GM21786 (cell line): ENCODE measurements at regions not wholly inside any gene's neighbourhood (a gene's known extent, or its start where the extent isn't known, plus 50 kb on each side); places are given as distances from the start of the nearest gene placed in this dataset.

Source experiments
- ATAC-seq: cut with Tn5 transposase; IDR thresholded peaks from one replicate; pipeline ENCODE4 v1.9.1; 2021; ENCODE audit not compliant: unreplicated experiment

- no peak for ATAC-seq
These were observed 110.8 kb upstream of the C1QTNF9B start for GRCh38 chr13:24007979-24008620.

GRCh38 chr13:24008679-24009078 lies 111.4 kb upstream of the C1QTNF9B start:
- no peak for ATAC-seq

- no peak for ATAC-seq
These were observed 114.0 kb upstream of the C1QTNF9B start for GRCh38 chr13:24011266-24011665.

- no peak for ATAC-seq
These were observed 115.3 kb upstream of the C1QTNF9B start for GRCh38 chr13:24012648-24013047.

- no peak for ATAC-seq
These were observed 115.9 kb upstream of the C1QTNF9B start for GRCh38 chr13:24013189-24013588.

GRCh38 chr13:24016046-24016445 lies 118.7 kb upstream of the C1QTNF9B start:
- ATAC-seq, result no peak

GRCh38 chr13:24022568-24022967 lies 125.3 kb upstream of the C1QTNF9B start:
- ATAC-seq, result no peak

GRCh38 chr13:24023073-24023472 lies 125.8 kb upstream of the C1QTNF9B start:
- no peak for ATAC-seq

GRCh38 chr13:24027494-24027893 lies 130.2 kb upstream of the C1QTNF9B start:
- ATAC-seq, result no peak

- no peak for ATAC-seq
These were observed 128.3 kb upstream of the SPATA13 start for GRCh38 chr13:24032252-24032651.

- no peak for ATAC-seq
These were observed 127.8 kb upstream of the SPATA13 start for GRCh38 chr13:24032674-24033073.

- no peak for ATAC-seq
These were observed 126.8 kb upstream of the SPATA13 start for GRCh38 chr13:24033527-24034302.

- no peak for ATAC-seq
These were observed 125.1 kb upstream of the SPATA13 start for GRCh38 chr13:24035411-24035810.

- no peak for ATAC-seq
These were observed 124.4 kb upstream of the SPATA13 start for GRCh38 chr13:24036115-24036514.

GRCh38 chr13:24038405-24038804 lies 122.1 kb upstream of the SPATA13 start:
- ATAC-seq, result no peak

GRCh38 chr13:24038841-24039330 lies 121.6 kb upstream of the SPATA13 start:
- no peak for ATAC-seq

- ATAC-seq, result peak; percentile 67
These were observed 120.7 kb upstream of the SPATA13 start for GRCh38 chr13:24039621-24040475.

GRCh38 chr13:24040835-24041234 lies 119.7 kb upstream of the SPATA13 start:
- no peak for ATAC-seq

GRCh38 chr13:24041651-24042225 lies 118.8 kb upstream of the SPATA13 start:
- no peak for ATAC-seq

- no peak for ATAC-seq
These were observed 117.6 kb upstream of the SPATA13 start for GRCh38 chr13:24042710-24043440.
